Liver (tissue), 7 donors: ENCODE measurements at regions not wholly inside any gene's neighbourhood (a gene's known extent, or its start where the extent isn't known, plus 50 kb on each side); places are given as distances from the start of the nearest gene placed in this dataset.

Experiments used
- DNase-seq: peaks from one replicate; pipeline ENCODE4 v3.0.0-alpha.2; 2017; ENCODE audit warnings: low spot score
- H3K27ac ChIP-seq, 2 donors: one replicate each; pipeline ENCODE4 v1.7.0; 2013; ENCODE audit warnings: inconsistent platforms in 2 of 2, low read length in 2 of 2, control low read depth in 1 of 2, low read depth in 1 of 2, mild to moderate bottlenecking in 1 of 2
- H3K27me3 ChIP-seq, 4 donors: one replicate each; pipeline versions ENCODE4 v1.6.1 to v1.7.0; 2013; ENCODE audit warnings: low read length in 3 of 4, inconsistent platforms in 1 of 4, mild to moderate bottlenecking in 1 of 4, moderate library complexity in 1 of 4; ENCODE audit not compliant: control insufficient read depth in 4 of 4, insufficient read depth in 4 of 4
- H3K36me3 ChIP-seq, 4 donors: one replicate each; pipeline versions ENCODE4 v1.6.1 to v1.7.0; 2013; ENCODE audit warnings: low read length in 3 of 4, mild to moderate bottlenecking in 3 of 4, low read depth in 1 of 4, moderate library complexity in 1 of 4; ENCODE audit not compliant: control insufficient read depth in 4 of 4, insufficient read depth in 3 of 4
- H3K4me1 ChIP-seq, 4 donors: one replicate each; pipeline versions ENCODE4 v1.6.1 to v1.7.0; 2013; ENCODE audit warnings: low read length in 3 of 4, mild to moderate bottlenecking in 3 of 4, moderate library complexity in 1 of 4; ENCODE audit not compliant: control insufficient read depth in 4 of 4, insufficient read depth in 4 of 4
- H3K4me3 ChIP-seq, 3 donors: one replicate each; pipeline versions ENCODE4 v1.6.1 to v1.7.0; 2013; ENCODE audit warnings: low read length in 3 of 3, control low read depth in 1 of 3, low read depth in 1 of 3, mild to moderate bottlenecking in 1 of 3
- H3K9ac ChIP-seq, 2 donors: one replicate each; pipeline ENCODE4 v1.7.0; 2013; ENCODE audit warnings: low read length in 2 of 2, mild to moderate bottlenecking in 2 of 2, moderate library complexity in 2 of 2, control low read depth in 1 of 2, low read depth in 1 of 2
- H3K9me3 ChIP-seq, 4 donors: one replicate each; pipeline versions ENCODE4 v1.6.1 to v1.7.0; 2013; ENCODE audit warnings: low read length in 3 of 4; ENCODE audit not compliant: control insufficient read depth in 4 of 4
- FOXA2 ChIP-seq: IDR thresholded peaks from 2 replicates; pipeline ENCODE4 v1.6.1; 2016; ENCODE audit warnings: antibody characterized with exemption
- GABPA ChIP-seq, 2 donors: IDR thresholded peaks in 1 of 2; conservative IDR thresholded peaks in 1 of 2; 2 replicates each; pipeline ENCODE4 v1.6.1; 2016; ENCODE audit warnings: antibody characterized with exemption in 2 of 2, mild to moderate bottlenecking in 1 of 2, moderate library complexity in 1 of 2
- HNF4A ChIP-seq, 2 donors: conservative IDR thresholded peaks; 2 replicates each; pipeline ENCODE4 v1.6.1; 2016; ENCODE audit warnings: antibody characterized with exemption in 2 of 2, mild to moderate bottlenecking in 2 of 2
- HNF4G ChIP-seq: IDR thresholded peaks from 2 replicates; pipeline ENCODE4 v1.6.1; 2016; ENCODE audit warnings: antibody characterized with exemption
- JUND ChIP-seq, 2 donors: IDR thresholded peaks; 2 replicates each; pipeline ENCODE4 v1.6.1; 2016; ENCODE audit warnings: antibody characterized with exemption in 2 of 2
- MAX ChIP-seq: IDR thresholded peaks from 2 replicates; pipeline ENCODE4 v1.6.1; 2016; ENCODE audit warnings: antibody characterized with exemption
- NR2F2 ChIP-seq: IDR thresholded peaks from 2 replicates; pipeline ENCODE4 v1.6.1; 2016; ENCODE audit warnings: antibody characterized with exemption
- RAD21 ChIP-seq, 2 donors: IDR thresholded peaks; 2 replicates each; pipeline ENCODE4 v1.6.1; 2016; ENCODE audit warnings: antibody characterized with exemption in 2 of 2, mild to moderate bottlenecking in 2 of 2
- RXRA ChIP-seq, 2 donors: IDR thresholded peaks; 2 replicates each; pipeline ENCODE4 v1.6.1; 2017 to 2018; ENCODE audit warnings: antibody characterized with exemption in 2 of 2, mild to moderate bottlenecking in 1 of 2
- SP1 ChIP-seq: IDR thresholded peaks from 2 replicates; pipeline ENCODE4 v1.6.1; 2018; ENCODE audit warnings: antibody characterized with exemption, mild to moderate bottlenecking
- TAF1 ChIP-seq: conservative IDR thresholded peaks from 2 replicates; pipeline ENCODE4 v1.6.1; 2016; ENCODE audit warnings: antibody characterized with exemption, mild to moderate bottlenecking
- YY1 ChIP-seq: IDR thresholded peaks from 2 replicates; pipeline ENCODE4 v1.6.1; 2016; ENCODE audit warnings: antibody characterized with exemption, mild to moderate bottlenecking
- ZBTB33 ChIP-seq: IDR thresholded peaks from 2 replicates; pipeline ENCODE4 v1.6.1; 2016; ENCODE audit warnings: antibody characterized with exemption
- WGBS: extraction: QIAGEN DNeasy Blood & Tissue Kit; methylation state at CpG from one replicate; pipeline ENCODE4 v1.1.7; 2013; 5-methylcytosine and 5-hydroxymethylcytosine counted together
- donor health status: healthy.
- donor health status: healthy.
- donor health status: healthy.
- donor health status: healthy.

- Histone ChIP-seq H3K27me3 (no peaks in the 10 kb centered on the region), H3K27ac (peak overlapping the region; percentile 77 to 83), H3K4me1 (peaks cover 9 to 42% (median 25%) of the 10 kb centered on the region in 4 donors), H3K36me3 (no peaks in the 10 kb centered on the region), H3K4me3 (no peak overlapping the region), H3K9ac (peak overlapping the region in 1 of 2 donors; percentile 43), H3K9me3 (no peaks in the 10 kb centered on the region)
- TF ChIP-seq FOXA2 (no peak), GABPA (IDR thresholded peaks at IDR 0.05 in 1 of 2, conservative IDR thresholded peaks at IDR 0.05 in 1 of 2) (peak in 1 of 2 donors; percentile 17), YY1 (peak; percentile 56), TAF1 (no peak), HNF4G (no peak), ZBTB33 (no peak), HNF4A (conservative IDR thresholded peaks at IDR 0.05) (peak; percentile 58 to 67), RXRA (IDR thresholded peaks at IDR 0.05) (peak; percentile 38 to 55), JUND (IDR thresholded peaks at IDR 0.05) (peak in 1 of 2 donors; percentile 24), SP1 (peak; percentile 33), MAX (no peak), RAD21 (IDR thresholded peaks at IDR 0.05) (no peak)
- 40% methylated on average over 5 of the region's 5 CpGs for WGBS
- DNase-seq, result no peak
These were observed 87.3 kb upstream of the SH3BP4 start for GRCh38 chr2:234864506-234864905.

- no peaks in the 10 kb centered on the region for H3K27me3 ChIP-seq
- no peaks in the 10 kb centered on the region for H3K9me3 ChIP-seq
- no peak overlapping the region for H3K9ac ChIP-seq
- peak overlapping the region; percentile 72 to 74 for H3K27ac ChIP-seq
- no peak for DNase-seq
- no peak overlapping the region for H3K4me3 ChIP-seq
- H3K36me3 ChIP-seq, result no peaks in the 10 kb centered on the region
- WGBS, result 54% methylated on average over 17 of the region's 17 CpGs
- peaks cover 9 to 45% (median 27%) of the 10 kb centered on the region in 4 donors for H3K4me1 ChIP-seq
- no peak for TF ChIP-seq GABPA (IDR thresholded peaks at IDR 0.05 in 1 of 2, conservative IDR thresholded peaks at IDR 0.05 in 1 of 2)
- TF ChIP-seq RAD21 (IDR thresholded peaks at IDR 0.05), result peak; percentile 11 to 24
- TF ChIP-seq RXRA (IDR thresholded peaks at IDR 0.05), result peak; percentile 75 to 85
- peak; percentile 47 to 84 for TF ChIP-seq JUND (IDR thresholded peaks at IDR 0.05)
- TF ChIP-seq HNF4A (conservative IDR thresholded peaks at IDR 0.05), result peak; percentile 23 to 60
- peak; percentile 18 for TF ChIP-seq MAX
- no peak for TF ChIP-seq NR2F2
These were observed 88.5 kb upstream of the SH3BP4 start for GRCh38 chr2:234863043-234863934.
